B cell (primary cell): ENCODE measurements at regions not wholly inside any gene's neighbourhood (a gene's known extent, or its start where the extent isn't known, plus 50 kb on each side); places are given as distances from the start of the nearest gene placed in this dataset.

ENCODE experiments used
- ATAC-seq: fragments of 200-7000 bp; cut with Tn5 transposase; one replicate; pipeline ENCODE4 v1.10.0; 2021; ENCODE audit warnings: low read depth, mild to moderate bottlenecking, moderate number of reproducible peaks, moderate library complexity
- CTCF ChIA-PET: fragments of 350-600 bp; sonication (Branson Sonifier 250); formaldehyde crosslinking; loops from one replicate; lab custom pipeline; 2021; ENCODE audit warnings: antibody characterized with exemption, inconsistent platforms; lab: Charles Lee
- POLR2A ChIA-PET: fragments of 350-600 bp; sonication (Branson Sonifier 250); formaldehyde crosslinking; loops from one replicate; lab custom pipeline; 2021; ENCODE audit warnings: antibody characterized with exemption; lab: Charles Lee
- DNase-seq: peaks from one replicate; pipeline ENCODE4 v3.0.0; 2013
- H2AFZ ChIP-seq: 2 replicates; pipeline ENCODE4 v1.6.1; 2012; ENCODE audit warnings: mild to moderate bottlenecking, low read depth, low read length; ENCODE audit not compliant: insufficient read depth, poor library complexity, severe bottlenecking
- H3K27ac ChIP-seq, 2 donors: 1 replicate in 1 of 2; 2 replicates in 1 of 2; pipeline ENCODE4 v1.5.1; 2012 to 2013; ENCODE audit warnings: low read length in 2 of 2, mild to moderate bottlenecking in 2 of 2, moderate library complexity in 1 of 2
- H3K27me3 ChIP-seq, 4 experiments: fragments of 200-600 bp in 1 of 4; sonication (generic) in 1 of 4; replicated peaks in 1 of 4; 1 replicate in 2 of 4; 2 replicates in 2 of 4; pipeline versions ENCODE4 v1.6.1 to v1.7.0; 2013 to 2016; ENCODE audit warnings: low read length in 3 of 4, mild to moderate bottlenecking in 2 of 4, mixed read lengths in 1 of 4, moderate library complexity in 1 of 4; ENCODE audit not compliant: insufficient read depth in 4 of 4, control insufficient read depth in 3 of 4; ENCODE audit errors: control extremely low read depth in 1 of 4
- H3K36me3 ChIP-seq, 2 experiments: replicated peaks in 1 of 2; 1 replicate in 1 of 2; 2 replicates in 1 of 2; pipeline versions ENCODE4 v1.6.1 to v1.7.1; 2013; ENCODE audit warnings: low read length in 1 of 2; ENCODE audit not compliant: insufficient read depth in 2 of 2, control insufficient read depth in 1 of 2; ENCODE audit errors: control extremely low read depth in 1 of 2, extremely low read depth in 1 of 2
- H3K4me1 ChIP-seq, 2 donors: fragments of 200-600 bp in 1 of 2; sonication (generic) in 1 of 2; 1 replicate in 1 of 2; 2 replicates in 1 of 2; pipeline versions ENCODE4 v1.5.1 to v1.6.1; 2013 to 2017; ENCODE audit warnings: low read length in 2 of 2; ENCODE audit not compliant: control insufficient read depth in 2 of 2, insufficient read depth in 2 of 2
- H3K4me2 ChIP-seq: replicated peaks from 2 replicates; pipeline ENCODE3; 2012; ENCODE audit warnings: mild to moderate bottlenecking, low read depth, low read length; ENCODE audit not compliant: poor library complexity, severe bottlenecking
- H3K4me3 ChIP-seq, 5 experiments: fragments of 200-600 bp in 1 of 5; sonication (generic) in 1 of 5; 1 replicate in 3 of 5; 2 replicates in 2 of 5; pipeline versions ENCODE4 v1.5.1 to v1.7.0; 2011 to 2016; ENCODE audit warnings: low read length in 4 of 5, mild to moderate bottlenecking in 4 of 5, low read depth in 2 of 5, control low read depth in 1 of 5, moderate library complexity in 1 of 5; ENCODE audit not compliant: insufficient read depth in 1 of 5; ENCODE audit errors: control extremely low read depth in 1 of 5, extremely low read depth in 1 of 5
- H3K79me2 ChIP-seq: fragments of 200-600 bp; sonication (generic); one replicate; pipeline ENCODE4 v1.6.0; 2016; ENCODE audit warnings: low read length; ENCODE audit not compliant: control insufficient read depth, insufficient read depth
- H3K9ac ChIP-seq: fragments of 200-600 bp; sonication (generic); 2 replicates; pipeline ENCODE4 v1.6.1; 2017; ENCODE audit warnings: mild to moderate bottlenecking, low read length, moderate library complexity
- H3K9me3 ChIP-seq, 3 donors: one replicate each; pipeline versions ENCODE4 v1.6.1 to v1.7.1; 2013; ENCODE audit warnings: low read length in 2 of 3; ENCODE audit not compliant: control insufficient read depth in 2 of 3, insufficient read depth in 1 of 3; ENCODE audit errors: control extremely low read depth in 1 of 3
- H4K20me1 ChIP-seq: 2 replicates; pipeline ENCODE4 v1.6.0; 2012; ENCODE audit warnings: mild to moderate bottlenecking, low read length; ENCODE audit not compliant: insufficient read depth, control insufficient read depth, poor library complexity, severe bottlenecking
- H3K27ac Mint-ChIP-seq: one replicate; pipeline ENCODE4 v1.8.0; 2021; ENCODE audit warnings: mixed read lengths
- H3K27me3 Mint-ChIP-seq: one replicate; pipeline ENCODE4 v1.8.0; 2021; ENCODE audit warnings: mixed read lengths
- H3K4me1 Mint-ChIP-seq: one replicate; pipeline ENCODE4 v1.8.0; 2021; ENCODE audit warnings: mixed read lengths
- H3K4me3 Mint-ChIP-seq: one replicate; pipeline ENCODE4 v1.8.0; 2021; ENCODE audit warnings: mixed read lengths
- H3K9me3 Mint-ChIP-seq: one replicate; pipeline ENCODE4 v1.8.0; 2022; ENCODE audit warnings: mixed read lengths; ENCODE audit not compliant: insufficient read depth
- CTCF ChIP-seq: fragments of 200-600 bp; IDR thresholded peaks from one replicate; pipeline ENCODE4 v1.8.0; 2022; ENCODE audit warnings: antibody characterized with exemption, mild to moderate bottlenecking
- EZH2 ChIP-seq: IDR thresholded peaks from 2 replicates; pipeline ENCODE4 v1.6.1; 2012; ENCODE audit warnings: borderline replicate concordance, low read depth, mild to moderate bottlenecking, moderate library complexity, low read length; ENCODE audit not compliant: insufficient read depth, poor library complexity, severe bottlenecking
- WGBS: methylation state at CpG from one replicate; pipeline ENCODE4 v1.1.5; 2013; ENCODE audit warnings: missing lambda C conversion rate; ENCODE audit not compliant: insufficient coverage; 5-methylcytosine and 5-hydroxymethylcytosine counted together
- intact Hi-C: fragments of 100-400 bp; cut with micrococcal nuclease; formaldehyde crosslinking; loops from one replicate; pipeline ENCODE4 v1.10.0; 2022

- DNase-seq (no peak), ATAC-seq (no peak)
- no peak overlapping the region for H3K27ac Mint-ChIP-seq
- no CpG with 5 or more reads among the region's 1 CpG for WGBS
- no peaks in the 10 kb centered on the region for H4K20me1 ChIP-seq
- H3K27me3 Mint-ChIP-seq: no peaks in the 10 kb centered on the region
- H2AFZ ChIP-seq: no peak overlapping the region
- ChIA-PET CTCF (interaction anchor here (0.5 to 0.6 kb wide), 2 partner anchors 96 to 1355 kb away, joined by 3 to 5 read pairs; no protein-coding TSS in a partner anchor), POLR2A (interaction anchor here (0.7 kb wide), 2 partner anchors 9 to 83 kb away, joined by 4 read pairs; no protein-coding TSS in a partner anchor)
- no peak overlapping the region for H3K4me3 ChIP-seq
- intact Hi-C loops: no loop called here
- H3K4me1 ChIP-seq: peaks cover 11 to 12% of the 10 kb centered on the region in 2 donors
- H3K36me3 ChIP-seq: no peaks in the 10 kb centered on the region
- no peak overlapping the region for H3K4me2 ChIP-seq
- peaks cover 1 to 13% (median 9%) of the 10 kb centered on the region in 3 donors for H3K9me3 ChIP-seq
- TF ChIP-seq EZH2 (no peak), CTCF (no peak)
- no peaks in the 10 kb centered on the region for H3K79me2 ChIP-seq
- H3K27ac ChIP-seq: no peak overlapping the region
- peaks cover 11% of the 10 kb centered on the region for H3K9me3 Mint-ChIP-seq
- no peak overlapping the region for H3K9ac ChIP-seq
- H3K27me3 ChIP-seq: no peaks in the 10 kb centered on the region
- no peak overlapping the region for H3K4me3 Mint-ChIP-seq
- peaks cover 19% of the 10 kb centered on the region for H3K4me1 Mint-ChIP-seq
These were observed 89.0 kb upstream of the TLK1 start for GRCh38 chr2:171249689-171250088.

GRCh38 chr2:171247741-171248662 lies 87.3 kb upstream of the TLK1 start:
- DNase-seq (peak; percentile 44), ATAC-seq (peak; percentile 77)
- Histone ChIP-seq H3K27me3 (no peaks in the 10 kb centered on the region), H3K4me2 (peak overlapping the region; percentile 62), H3K79me2 (no peaks in the 10 kb centered on the region), H3K4me3 (no peak overlapping the region), H3K27ac (no peak overlapping the region), H2AFZ (no peak overlapping the region), H3K9ac (no peak overlapping the region), H3K36me3 (no peaks in the 10 kb centered on the region), H3K9me3 (peaks cover 0 to 13% (median 5%) of the 10 kb centered on the region in 3 donors), H4K20me1 (no peaks in the 10 kb centered on the region), H3K4me1 (peaks cover 11 to 12% of the 10 kb centered on the region in 2 donors)
- H3K4me1 Mint-ChIP-seq: peaks cover 19% of the 10 kb centered on the region
- TF ChIP-seq CTCF: no peak
- TF ChIP-seq EZH2: no peak
- ChIA-PET POLR2A (no interaction called here), CTCF (interaction anchor here (1.1 kb wide), 1 partner anchor 92 kb away, joined by 3 read pairs; no protein-coding TSS in a partner anchor)
- H3K4me3 Mint-ChIP-seq: peak overlapping the region; percentile 32
- H3K9me3 Mint-ChIP-seq: peaks cover 16% of the 10 kb centered on the region
- intact Hi-C loops: no loop called here
- H3K27me3 Mint-ChIP-seq: no peaks in the 10 kb centered on the region
- peak overlapping the region; percentile 23 for H3K27ac Mint-ChIP-seq
- 17% methylated on average over 4 of the region's 8 CpGs for whole genome bisulfite sequencing
